ENCODE measurements at regions not wholly inside any gene's neighbourhood (a gene's known extent, or its start where the extent isn't known, plus 50 kb on each side); places are given as distances from the start of the nearest gene placed in this dataset.

DNA sequence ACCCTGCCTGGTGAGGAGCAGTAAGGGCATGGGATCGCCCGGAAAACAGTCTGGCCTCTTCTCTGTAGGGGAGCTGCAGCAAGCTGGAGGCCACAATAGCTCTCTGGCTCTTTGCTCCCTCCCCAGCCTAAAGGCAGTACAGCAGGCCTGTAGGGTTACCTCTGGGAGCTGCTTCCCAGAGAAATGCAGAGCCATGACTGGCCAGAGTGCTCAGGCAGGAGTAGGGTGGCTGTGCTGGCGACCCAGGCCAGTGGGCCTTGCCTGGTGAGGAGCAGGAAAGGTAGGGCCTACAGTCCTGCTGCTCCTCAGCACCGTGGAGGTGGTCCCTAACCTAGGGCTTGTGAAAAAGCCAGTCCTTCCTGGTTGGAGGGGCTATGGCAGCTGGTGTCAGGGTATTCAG, 129.9 kb upstream of the CHD6 start:
- TF ChIP-seq POLR2A (IDR thresholded peaks at IDR 0.05), result no peak
- TF ChIP-seq, protein P1, sequence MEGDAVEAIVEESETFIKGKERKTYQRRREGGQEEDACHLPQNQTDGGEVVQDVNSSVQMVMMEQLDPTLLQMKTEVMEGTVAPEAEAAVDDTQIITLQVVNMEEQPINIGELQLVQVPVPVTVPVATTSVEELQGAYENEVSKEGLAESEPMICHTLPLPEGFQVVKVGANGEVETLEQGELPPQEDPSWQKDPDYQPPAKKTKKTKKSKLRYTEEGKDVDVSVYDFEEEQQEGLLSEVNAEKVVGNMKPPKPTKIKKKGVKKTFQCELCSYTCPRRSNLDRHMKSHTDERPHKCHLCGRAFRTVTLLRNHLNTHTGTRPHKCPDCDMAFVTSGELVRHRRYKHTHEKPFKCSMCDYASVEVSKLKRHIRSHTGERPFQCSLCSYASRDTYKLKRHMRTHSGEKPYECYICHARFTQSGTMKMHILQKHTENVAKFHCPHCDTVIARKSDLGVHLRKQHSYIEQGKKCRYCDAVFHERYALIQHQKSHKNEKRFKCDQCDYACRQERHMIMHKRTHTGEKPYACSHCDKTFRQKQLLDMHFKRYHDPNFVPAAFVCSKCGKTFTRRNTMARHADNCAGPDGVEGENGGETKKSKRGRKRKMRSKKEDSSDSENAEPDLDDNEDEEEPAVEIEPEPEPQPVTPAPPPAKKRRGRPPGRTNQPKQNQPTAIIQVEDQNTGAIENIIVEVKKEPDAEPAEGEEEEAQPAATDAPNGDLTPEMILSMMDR (IDR thresholded peaks at IDR 0.05), result no peak

Measured in heart left ventricle (tissue), 13 donors.